GM21367 (cell line): ENCODE measurements at regions not wholly inside any gene's neighbourhood (a gene's known extent, or its start where the extent isn't known, plus 50 kb on each side); places are given as distances from the start of the nearest gene placed in this dataset.

Experiments used
- ATAC-seq: cut with Tn5 transposase; IDR thresholded peaks from one replicate; pipeline ENCODE4 v1.9.1; 2021; ENCODE audit not compliant: unreplicated experiment

DNA sequence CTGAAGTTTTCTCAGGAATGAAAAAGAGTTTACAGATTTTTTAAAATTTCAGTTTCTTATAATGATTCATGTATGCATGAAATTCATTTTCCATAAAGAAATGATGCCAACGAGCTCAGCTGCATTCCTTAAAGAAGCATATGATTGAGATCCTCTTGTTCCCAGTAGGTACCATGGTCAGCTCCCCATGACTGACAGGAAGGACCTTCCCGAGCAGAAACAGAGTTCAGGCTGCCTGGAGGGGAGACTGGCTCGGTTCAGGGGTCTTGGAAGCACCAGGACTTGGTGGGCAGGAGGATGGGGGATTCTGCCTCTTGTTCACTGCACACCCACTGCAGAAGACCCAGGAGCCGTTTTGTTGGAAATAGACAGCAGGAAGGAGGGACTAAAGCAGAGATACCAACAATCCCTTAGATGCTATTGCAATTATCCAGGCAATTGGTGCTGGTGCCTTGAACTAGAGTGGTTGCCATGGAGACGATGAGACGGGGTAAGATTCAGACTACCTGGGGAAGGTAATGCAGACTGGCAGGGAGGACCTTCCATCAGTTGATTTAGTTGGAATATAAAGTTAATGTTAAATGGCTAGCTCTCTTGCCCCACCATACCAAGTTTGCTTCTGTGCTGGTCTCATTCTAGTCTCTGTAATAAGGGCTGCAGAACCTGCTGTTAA, 447.8 kb downstream of the MTRR start:
- ATAC-seq, result no peak

DNA sequence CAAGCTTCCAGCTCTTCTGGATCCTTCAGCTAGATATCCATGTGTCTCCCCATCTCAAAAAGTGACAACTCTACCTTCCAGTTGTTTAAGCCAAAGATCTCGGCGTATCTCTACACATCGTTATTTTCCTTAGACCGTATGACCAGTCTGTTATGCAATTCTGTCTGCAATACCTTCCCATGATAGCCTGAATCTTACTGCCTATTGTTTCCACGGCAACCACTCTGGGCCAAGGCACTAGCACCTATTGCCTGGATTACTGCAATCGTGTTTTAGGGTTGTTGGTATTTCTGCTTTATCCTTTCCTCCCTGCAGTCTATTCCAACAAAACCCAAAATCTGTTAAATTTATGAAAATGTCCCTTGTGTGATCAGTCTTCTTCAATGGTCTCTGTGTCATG, 448.4 kb downstream of the MTRR start:
- no peak for ATAC-seq

DNA sequence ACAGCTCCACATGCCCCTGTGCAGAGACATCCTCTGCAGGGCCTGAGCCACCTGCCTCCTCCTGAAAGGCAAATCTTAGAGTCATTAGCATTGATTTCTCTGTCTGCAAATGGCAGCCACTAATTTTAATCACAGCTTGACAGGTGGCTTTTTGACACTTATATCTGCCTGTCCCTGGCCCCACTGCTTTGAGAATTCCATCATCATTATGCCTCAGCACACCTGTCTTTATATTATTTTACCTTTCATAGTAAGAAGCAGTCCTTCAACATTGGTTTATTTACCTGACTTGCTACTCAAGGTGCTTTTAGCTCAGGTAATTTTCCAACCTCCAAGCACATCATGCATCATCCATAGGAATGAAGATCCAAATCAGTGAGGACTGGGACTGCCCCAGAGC, 451.3 kb downstream of the MTRR start:
- ATAC-seq, result no peak

DNA sequence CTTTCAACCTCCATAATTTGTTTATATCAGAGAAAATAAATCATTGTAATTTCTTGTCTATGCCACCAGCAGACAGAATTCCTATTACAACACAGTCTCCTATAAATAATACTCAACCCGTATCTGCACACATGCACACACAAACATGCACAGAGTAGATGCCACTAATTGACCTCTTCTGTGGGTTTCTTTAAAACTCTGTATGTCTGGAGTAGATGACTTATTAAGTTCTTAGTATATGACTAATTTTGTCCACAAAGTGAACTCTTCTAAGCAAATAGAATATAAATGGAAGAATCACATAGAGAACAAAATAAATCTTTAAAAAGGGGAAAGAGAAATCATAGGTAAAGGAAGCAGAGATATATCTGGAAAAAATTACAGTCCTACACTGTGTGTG, 452.3 kb downstream of the MTRR start:
- no peak for ATAC-seq

DNA sequence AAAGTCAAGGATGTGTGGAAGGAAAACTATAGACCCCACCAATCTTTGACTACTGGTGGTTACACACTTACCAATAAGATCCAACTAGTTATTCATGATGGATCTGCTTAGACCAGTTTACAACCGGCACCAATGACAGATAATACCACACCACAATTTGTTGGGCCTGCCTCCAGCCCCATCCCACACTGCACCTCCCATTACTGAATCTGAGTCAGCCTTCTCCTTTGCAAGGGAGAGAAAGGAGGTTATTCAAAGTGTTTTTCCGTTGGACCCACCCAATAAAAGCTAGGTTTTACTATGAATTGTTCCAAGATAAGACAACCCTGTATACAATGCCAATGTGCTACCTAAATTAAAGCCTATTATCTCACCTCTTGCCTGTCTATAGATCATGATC, 453.5 kb downstream of the MTRR start:
- ATAC-seq, result no peak

DNA sequence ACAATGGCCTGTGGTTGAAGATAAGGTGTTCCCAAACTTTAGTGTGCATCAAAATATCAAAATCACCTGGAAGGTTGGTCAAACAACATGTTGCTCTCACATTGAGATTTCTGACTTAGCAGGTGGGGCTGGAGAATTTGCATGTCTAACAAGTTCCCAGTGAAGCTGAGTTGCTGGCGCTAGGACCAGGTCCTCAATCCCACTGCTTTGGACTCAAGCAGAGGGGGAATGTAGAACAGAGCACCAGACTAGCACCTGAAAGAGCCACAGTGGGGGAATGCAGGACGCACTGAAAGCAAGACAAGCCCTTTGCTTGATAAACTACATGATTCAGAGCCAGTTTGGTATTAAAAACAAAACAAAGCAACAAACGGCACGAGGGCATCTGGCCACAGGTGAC, 458.1 kb downstream of the MTRR start:
- no peak for ATAC-seq

DNA sequence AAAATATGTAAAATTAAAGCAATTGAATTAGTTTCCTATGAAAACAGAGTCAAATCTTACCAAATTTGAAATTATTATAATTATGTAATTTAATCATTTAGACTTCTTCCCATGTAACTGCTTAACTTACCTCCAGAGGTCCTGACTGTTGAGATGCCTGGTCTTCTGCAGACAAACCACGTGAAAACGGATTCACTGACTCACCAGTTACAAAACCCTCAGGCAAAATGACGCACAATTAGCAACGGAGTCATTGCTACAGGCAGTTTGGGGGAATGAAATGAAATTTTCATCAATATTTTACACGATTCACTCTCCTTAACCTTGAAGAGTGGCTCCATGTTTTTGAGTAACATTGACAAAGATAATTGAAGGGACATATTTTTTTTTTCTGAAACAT, 460.8 kb downstream of the MTRR start:
- no peak for ATAC-seq

DNA sequence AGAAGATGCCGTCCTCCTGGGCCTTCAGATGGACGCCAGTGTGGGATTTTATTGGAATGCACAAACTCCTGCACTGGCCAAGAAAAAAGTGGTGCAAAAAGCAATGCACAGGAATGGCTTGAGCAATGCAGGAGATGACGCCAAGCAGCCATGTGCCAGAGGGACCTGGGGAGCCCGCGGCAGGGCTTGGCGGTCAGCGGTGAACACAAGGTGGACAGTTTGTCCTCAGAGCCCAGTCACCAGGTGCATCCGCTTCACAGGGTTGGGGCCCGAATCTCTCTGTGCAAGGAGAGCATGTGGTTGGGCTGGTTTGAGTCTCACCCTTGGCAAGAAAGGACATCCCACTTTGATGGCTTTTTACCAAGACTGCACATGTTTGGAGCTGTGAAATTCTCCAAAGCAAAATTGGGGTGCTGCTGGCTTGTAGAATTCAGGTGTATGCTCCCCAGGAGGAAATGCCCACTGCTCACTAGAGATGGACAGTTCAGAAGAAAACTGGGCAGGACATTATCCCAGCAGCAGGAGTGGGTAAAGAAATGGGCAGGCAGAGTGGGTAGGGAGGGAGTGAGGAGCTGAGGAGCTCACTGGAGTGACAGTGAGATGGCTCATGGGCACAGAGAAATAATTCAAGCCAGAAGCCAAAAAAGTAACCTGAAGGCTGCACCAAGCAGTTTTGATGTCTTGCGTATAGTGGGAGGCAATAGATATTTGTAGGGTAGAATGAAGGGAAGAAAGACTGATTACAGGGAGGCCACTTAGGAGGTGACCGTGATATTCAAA, 463.9 kb downstream of the MTRR start:
- no peak for ATAC-seq

DNA sequence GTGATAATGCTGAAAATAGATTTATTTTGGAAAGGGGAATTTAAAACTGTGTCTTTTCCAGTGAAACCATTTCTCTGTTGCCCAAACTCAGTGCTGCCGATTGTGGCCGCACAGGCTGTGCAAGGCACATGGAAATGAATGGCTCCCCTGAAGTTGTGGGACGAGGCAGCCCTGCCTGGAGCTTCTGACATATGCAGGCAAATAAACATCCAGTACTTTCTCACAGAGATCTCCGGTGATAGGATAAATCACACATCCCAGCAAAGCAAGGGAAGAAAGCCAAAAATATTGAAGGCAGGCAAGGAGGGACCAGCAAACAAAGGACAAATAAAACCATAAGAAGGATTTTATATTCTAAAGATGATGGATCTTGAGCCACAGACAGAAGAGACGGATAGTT, 464.5 kb downstream of the MTRR start:
- no peak for ATAC-seq

DNA sequence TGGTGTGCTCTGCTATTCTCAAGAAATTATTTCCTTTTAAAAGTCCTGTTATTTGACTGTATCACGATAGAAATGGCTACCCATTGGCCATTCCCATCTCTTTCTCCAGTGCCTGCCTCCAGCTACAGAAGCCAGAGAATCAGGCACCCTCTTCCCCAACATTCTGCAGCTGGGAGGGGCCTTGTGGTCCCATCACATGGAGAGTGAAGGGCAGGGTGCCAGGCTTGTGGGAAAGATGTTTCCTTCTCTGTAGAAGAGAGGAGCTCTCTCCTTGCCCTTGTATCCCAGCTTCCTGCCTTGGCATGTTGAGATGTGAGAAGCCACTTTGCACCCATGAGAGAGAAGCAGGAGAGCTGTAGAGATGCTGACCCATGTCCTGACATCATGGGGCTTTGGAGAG, 465.0 kb downstream of the MTRR start:
- ATAC-seq, result no peak

DNA sequence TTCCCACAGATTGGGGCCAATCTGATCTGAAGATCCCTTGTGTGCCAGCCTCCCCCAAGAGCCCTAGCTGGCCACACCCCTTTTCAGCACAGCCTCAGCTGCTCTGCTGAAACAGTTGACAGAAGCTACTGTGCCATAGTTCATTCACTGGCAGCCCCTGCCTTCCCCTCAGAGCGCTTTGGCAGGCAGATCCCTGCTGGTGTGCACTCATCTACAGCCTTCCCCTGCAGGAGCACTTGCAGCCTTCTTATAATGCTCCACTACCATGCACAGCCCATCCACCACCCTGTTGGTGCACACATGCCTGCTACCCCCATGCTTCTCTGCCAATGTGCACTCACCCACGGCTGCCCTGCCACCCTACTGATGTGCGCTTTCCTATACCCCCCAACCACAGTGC, 471.3 kb downstream of the MTRR start:
- ATAC-seq, result no peak

DNA sequence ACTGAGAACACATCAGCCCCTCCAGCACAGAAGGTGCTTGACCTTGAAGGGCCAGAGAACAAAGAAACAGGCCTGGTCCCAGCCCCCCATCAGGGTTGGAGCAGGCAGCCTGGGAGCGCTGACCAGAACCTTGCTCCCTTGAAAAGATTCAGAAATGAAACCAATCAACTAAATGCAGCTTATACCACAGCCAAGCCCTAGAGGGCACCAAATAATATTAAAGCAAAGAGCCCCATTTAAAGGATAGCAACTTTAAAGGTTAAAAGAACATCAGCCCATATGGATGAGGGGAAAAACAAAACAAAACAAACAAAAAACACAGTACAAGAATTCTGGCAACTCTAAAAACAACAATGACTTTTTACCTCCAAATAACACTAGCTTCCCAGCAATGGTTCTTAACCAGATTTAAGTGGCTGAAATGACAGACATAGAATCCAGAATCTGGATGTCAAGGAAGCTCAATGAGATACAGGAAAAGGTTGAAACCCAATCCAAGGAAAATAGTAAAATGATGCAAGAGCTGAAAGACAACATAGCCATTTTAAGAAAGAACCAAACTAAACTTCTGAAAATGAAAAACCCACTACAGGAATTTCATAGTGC, 471.9 kb downstream of the MTRR start:
- no peak for ATAC-seq

DNA sequence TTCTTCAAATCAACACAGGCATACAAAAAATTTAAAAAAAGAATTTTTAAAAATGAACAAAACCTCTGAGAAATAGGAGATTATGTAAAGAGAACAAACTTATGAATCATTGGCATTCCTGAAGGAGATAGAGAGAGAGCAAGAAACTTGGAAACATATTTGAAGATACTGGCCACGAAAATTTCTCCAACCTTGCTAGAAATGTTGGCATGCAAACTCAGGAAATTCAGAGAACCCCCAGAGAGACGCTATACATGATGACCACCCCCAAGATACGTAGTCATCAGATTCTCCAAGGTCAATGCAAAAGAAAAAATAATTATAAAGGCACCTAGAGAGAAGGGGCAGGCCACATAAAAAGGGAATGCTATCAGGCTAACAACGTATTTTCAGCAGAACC, 472.5 kb downstream of the MTRR start:
- ATAC-seq, result no peak

DNA sequence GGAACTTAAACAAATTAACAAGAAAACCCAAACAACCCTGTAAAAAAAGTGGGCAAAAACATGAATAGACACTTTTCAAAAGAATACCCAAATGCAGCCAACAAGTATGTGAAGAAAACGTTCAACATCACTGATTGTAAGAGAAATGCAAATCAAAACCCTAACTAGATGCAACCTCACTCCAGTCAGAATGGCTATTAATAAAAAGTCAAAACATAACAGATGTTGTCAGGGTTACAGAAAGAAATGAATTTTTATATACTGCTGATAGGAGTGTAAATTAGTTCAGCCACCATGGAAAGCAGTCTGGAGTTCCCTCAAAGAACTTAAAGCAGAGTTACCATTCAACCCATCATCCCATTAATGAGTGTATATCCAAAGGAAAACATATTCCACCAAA, 479.0 kb downstream of the MTRR start:
- no peak for ATAC-seq

DNA sequence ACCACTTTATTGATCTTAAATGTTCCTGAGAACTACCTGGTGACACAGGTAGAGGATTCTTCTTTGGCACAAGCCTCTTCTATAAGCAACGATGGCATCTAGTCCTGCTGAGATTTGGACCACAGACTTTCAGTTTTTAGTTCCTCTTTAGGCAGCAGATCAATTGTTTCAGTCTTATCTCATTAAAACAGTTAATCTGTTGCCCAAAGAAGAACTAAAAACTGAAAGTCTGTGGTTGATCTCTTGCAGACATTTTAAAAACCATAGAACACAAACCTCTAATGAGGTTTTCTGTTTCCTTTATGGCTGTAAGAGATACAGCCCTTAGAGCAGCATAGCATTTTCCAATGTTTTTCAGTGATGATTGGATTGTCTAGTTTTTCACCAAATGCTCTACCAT, 480.9 kb downstream of the MTRR start:
- ATAC-seq, result peak; percentile 92

DNA sequence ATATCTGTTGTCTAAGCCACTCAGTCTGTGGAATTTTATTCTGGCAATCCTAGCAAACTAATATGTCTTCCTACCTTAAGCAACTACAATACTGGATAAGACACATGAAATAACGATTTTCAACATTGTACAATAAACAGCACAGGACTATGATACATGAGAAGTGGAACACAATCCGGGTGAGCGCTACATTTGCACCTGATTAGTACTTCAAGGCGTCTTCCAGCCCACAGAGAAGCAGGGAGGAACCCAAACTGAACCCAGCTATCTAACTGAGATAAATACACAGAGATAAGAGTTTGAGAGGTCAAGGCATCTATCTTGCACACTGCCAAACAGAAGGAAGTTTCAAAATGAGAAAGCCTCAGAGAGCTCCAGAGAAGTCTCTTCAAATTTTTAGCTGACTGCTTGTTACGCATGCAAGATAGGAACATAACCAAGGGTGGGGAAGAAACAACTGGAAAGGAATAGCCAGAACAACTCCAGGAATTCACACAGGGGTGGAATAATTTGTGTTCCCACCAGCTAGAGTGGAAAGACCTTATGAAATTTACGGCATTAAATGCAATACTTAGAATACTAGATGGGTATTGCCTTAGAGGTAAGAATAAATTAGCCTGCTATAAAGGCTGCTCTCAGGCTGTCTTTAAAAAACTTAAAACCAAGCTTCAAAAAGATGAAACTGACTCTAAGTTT, 481.8 kb downstream of the MTRR start:
- ATAC-seq, result no peak

DNA sequence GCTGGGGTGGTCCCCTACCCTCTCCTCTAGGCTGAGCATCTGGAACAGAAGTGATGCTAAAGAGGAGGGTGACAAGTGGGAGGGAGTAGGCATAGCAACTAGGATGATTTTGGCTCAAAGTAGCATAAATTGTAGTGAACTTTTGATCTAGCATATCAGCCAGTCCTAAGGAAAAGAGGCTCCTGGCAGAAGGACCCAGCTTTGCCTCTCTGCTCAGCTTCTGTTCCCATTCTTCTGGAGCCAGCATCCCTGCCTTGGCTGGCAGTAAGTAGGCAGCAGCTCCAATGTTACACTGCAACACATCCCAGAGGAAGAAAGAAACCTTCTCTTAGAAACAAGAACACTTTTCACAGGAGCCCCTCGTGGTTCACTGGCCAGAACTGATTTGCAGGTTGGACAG, 487.0 kb downstream of the MTRR start:
- ATAC-seq, result no peak

DNA sequence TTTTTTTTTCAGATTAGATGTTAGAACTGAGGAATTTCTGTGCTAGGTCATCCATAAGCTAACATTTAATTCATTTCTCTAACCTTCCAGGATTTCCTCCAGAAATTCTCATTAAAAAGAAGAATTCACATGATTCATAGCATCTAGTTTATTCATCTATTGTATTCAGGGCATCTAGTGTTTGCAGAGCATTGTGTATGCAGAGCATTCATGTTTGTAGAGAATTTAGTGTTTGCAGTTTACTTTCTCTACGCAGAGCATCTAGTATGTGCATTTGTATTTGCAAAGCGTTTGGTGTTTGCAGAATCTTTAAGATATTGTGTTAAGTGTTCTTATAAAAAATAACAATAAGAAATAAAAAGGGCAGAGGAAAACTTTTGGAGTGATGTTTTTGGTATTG, 491.1 kb downstream of the MTRR start:
- ATAC-seq, result no peak

DNA sequence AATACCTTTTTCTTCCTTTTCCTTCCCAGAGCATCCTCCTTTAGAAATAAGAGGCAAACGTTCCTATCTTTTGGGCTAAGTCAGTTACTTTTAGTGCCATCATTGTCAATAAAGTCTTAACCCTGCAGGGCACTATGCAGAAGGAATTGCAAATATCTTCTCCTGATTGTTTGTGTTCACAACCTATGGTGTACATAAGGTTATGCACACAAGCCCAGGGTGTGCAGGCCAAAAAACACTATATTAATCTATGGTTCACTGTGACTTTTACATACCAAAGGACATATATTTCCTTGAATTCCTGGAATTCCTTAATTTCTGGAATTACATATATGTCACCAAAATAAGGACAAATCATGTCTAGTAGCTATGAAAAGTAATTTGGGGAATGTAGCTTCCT, 493.5 kb downstream of the MTRR start:
- ATAC-seq, result no peak

DNA sequence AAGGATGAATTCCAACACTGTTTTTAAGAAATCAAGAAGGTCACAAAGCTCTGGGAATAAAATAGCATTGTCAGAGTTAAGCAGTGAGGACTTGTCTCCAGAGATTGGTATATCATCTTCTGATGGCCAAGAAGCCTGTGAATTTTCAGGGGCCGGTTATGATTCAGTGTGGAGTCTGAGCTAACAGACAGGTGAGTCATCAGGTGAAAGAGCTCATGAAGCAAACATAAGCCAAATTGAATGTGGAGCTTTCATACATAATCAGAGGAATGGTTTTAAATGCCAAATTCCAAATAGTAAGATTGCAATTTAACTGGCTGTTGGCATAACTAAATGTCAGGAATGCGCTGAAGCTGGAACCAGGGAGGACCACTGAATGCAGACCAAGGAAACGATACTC, 494.2 kb downstream of the MTRR start:
- no peak for ATAC-seq

DNA sequence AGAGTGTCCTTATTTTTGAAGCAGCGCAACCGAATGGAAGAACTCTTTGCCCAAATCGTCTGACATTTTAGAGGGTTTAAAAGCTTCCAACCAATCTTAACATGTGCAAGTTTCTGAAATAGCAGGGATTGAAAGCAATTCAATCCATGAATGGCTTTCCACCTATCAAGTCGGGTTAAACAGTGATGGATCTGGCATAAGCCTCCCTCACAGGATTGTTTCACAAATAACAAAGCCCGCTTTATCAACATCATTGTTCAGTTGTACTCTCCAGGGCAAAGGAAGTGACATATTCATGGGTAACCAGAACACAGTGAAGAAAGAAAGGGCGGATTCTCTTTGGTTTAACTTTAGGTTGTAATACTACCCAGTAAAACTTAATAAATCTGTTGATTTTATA, 497.3 kb downstream of the MTRR start:
- ATAC-seq, result no peak

DNA sequence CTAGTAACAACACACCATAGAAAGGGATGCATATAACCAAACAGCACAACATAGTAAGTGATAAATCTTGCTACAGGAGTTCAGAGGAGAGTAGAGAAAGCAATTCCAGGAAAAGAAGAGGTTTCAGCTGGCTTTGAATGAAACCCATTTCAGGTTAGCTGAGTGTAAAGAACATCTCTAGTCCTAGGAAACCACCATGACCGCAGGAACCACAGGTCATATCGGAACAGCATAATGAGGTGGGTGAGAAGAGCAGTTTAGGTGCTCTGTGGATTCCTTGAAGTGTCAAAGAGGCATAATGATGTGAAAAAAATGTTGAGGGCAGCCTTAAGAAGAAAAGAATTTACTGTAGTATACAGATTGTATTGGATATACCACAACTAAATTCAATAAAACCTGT, 507.5 kb downstream of the MTRR start:
- ATAC-seq, result no peak
